Lower lobe of right lung (tissue), 2 donors: ENCODE measurements at regions not wholly inside any gene's neighbourhood (a gene's known extent, or its start where the extent isn't known, plus 50 kb on each side); places are given as distances from the start of the nearest gene placed in this dataset.

Source experiments
- ATAC-seq, 2 donors: fragments of 200-7000 bp; cut with Tn5 transposase; one replicate each; pipeline ENCODE4 v1.9.1; 2020 to 2022; ENCODE audit warnings: mild to moderate bottlenecking in 2 of 2, moderate library complexity in 2 of 2
- DNase-seq: peaks from one replicate; pipeline ENCODE4 v3.0.0-alpha.2; 2020
- H3K27ac ChIP-seq: fragments of 200-600 bp; one replicate; pipeline ENCODE4 v1.8.0; 2022
- H3K27me3 ChIP-seq: fragments of 200-600 bp; one replicate; pipeline ENCODE4 v1.8.0; 2022; ENCODE audit warnings: low read depth
- H3K36me3 ChIP-seq: fragments of 200-600 bp; one replicate; pipeline ENCODE4 v1.8.0; 2022; ENCODE audit warnings: mild to moderate bottlenecking
- H3K4me1 ChIP-seq: fragments of 200-600 bp; one replicate; pipeline ENCODE4 v1.8.0; 2022
- H3K4me3 ChIP-seq: fragments of 200-600 bp; one replicate; pipeline ENCODE4 v1.8.0; 2022; ENCODE audit warnings: mild to moderate bottlenecking
- H3K9me3 ChIP-seq: fragments of 200-600 bp; one replicate; pipeline ENCODE4 v1.8.0; 2022
- CTCF ChIP-seq: fragments of 200-600 bp; IDR thresholded peaks from one replicate; pipeline ENCODE4 v1.8.0; 2022; ENCODE audit warnings: antibody characterized with exemption, mild to moderate bottlenecking
- intact Hi-C: fragments of 100-400 bp; cut with DNase I; formaldehyde crosslinking; loops from one replicate; pipeline ENCODE4 v1.11.0; 2022
- donor health status: DM: no; HTN: yes; CAD: no; lungs with severe emphysema.

- Histone ChIP-seq H3K4me1 (no peaks in the 10 kb centered on the region), H3K36me3 (no peaks in the 10 kb centered on the region), H3K27ac (no peak overlapping the region), H3K27me3 (peaks cover 31% of the 10 kb centered on the region), H3K9me3 (no peaks in the 10 kb centered on the region), H3K4me3 (no peak overlapping the region)
- ATAC-seq (no peak), DNase-seq (no peak)
- intact Hi-C loops, result no loop called here
- no peak for TF ChIP-seq CTCF
Observed at GRCh38 chr1:11354893-11355553, 82.0 kb downstream of the UBIAD1 start.

- H3K27ac ChIP-seq, result no peak overlapping the region
- H3K4me3 ChIP-seq, result no peak overlapping the region
- no peak for ATAC-seq
- no peaks in the 10 kb centered on the region for H3K4me1 ChIP-seq
- H3K9me3 ChIP-seq, result no peaks in the 10 kb centered on the region
- no peak for TF ChIP-seq CTCF
- H3K27me3 ChIP-seq, result peaks cover 31% of the 10 kb centered on the region
- H3K36me3 ChIP-seq, result no peaks in the 10 kb centered on the region
- no peak for DNase-seq
- intact Hi-C loops, result no loop called here
Observed at GRCh38 chr1:11355559-11356475, 82.8 kb downstream of the UBIAD1 start.

- ATAC-seq (no peak), DNase-seq (no peak)
- Histone ChIP-seq H3K9me3 (no peaks in the 10 kb centered on the region), H3K27ac (no peak overlapping the region), H3K27me3 (peaks cover 31% of the 10 kb centered on the region), H3K4me3 (no peak overlapping the region), H3K4me1 (no peaks in the 10 kb centered on the region), H3K36me3 (no peaks in the 10 kb centered on the region)
- TF ChIP-seq CTCF, result no peak
- intact Hi-C loops, result no loop called here
Observed at GRCh38 chr1:11357276-11357675, 84.3 kb downstream of the UBIAD1 start.

- ATAC-seq (no peak), DNase-seq (no peak)
- TF ChIP-seq CTCF, result no peak
- Histone ChIP-seq H3K27me3 (peaks cover 37% of the 10 kb centered on the region), H3K36me3 (no peaks in the 10 kb centered on the region), H3K4me3 (no peak overlapping the region), H3K4me1 (no peaks in the 10 kb centered on the region), H3K9me3 (no peaks in the 10 kb centered on the region), H3K27ac (no peak overlapping the region)
- intact Hi-C loops, result no loop called here
Observed at GRCh38 chr1:11358984-11359383, 86.0 kb downstream of the UBIAD1 start.

GRCh38 chr1:11362547-11363021, 89.6 kb downstream of the UBIAD1 start:
- intact Hi-C loops, result no loop called here
- DNase-seq (no peak), ATAC-seq (no peak)
- Histone ChIP-seq H3K4me3 (no peak overlapping the region), H3K27me3 (peaks cover 22% of the 10 kb centered on the region), H3K27ac (no peak overlapping the region), H3K4me1 (no peaks in the 10 kb centered on the region), H3K9me3 (no peaks in the 10 kb centered on the region), H3K36me3 (no peaks in the 10 kb centered on the region)
- TF ChIP-seq CTCF, result no peak
